ENCODE measurements at regions not wholly inside any gene's neighbourhood (a gene's known extent, or its start where the extent isn't known, plus 50 kb on each side); places are given as distances from the start of the nearest gene placed in this dataset.

DNA sequence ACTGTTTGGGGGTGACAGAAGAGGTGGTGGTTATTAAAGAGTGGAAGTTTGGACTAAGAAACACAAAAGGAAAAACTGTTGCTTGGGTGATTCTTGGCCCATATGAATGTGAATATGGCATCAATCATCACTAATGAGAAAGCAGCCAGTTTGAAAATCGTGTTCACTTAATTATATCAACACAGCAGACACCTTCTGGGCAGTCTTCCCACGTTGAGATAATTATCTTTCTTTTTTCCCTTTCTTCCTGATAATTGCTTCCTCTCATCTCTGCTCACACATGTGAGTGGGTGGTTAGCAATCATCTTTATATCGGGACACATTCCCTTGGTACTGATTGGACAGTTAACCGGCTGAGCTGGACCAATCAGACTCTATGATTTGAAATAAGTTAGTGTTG lies 539.7 kb downstream of the AACS start (continued):
- TF ChIP-seq, protein P1, sequence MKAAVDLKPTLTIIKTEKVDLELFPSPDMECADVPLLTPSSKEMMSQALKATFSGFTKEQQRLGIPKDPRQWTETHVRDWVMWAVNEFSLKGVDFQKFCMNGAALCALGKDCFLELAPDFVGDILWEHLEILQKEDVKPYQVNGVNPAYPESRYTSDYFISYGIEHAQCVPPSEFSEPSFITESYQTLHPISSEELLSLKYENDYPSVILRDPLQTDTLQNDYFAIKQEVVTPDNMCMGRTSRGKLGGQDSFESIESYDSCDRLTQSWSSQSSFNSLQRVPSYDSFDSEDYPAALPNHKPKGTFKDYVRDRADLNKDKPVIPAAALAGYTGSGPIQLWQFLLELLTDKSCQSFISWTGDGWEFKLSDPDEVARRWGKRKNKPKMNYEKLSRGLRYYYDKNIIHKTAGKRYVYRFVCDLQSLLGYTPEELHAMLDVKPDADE (IDR thresholded peaks at IDR 0.05) = no peak
- TF ChIP-seq NANOG (IDR thresholded peaks at IDR 0.05; ENCODE audit: borderline replicate concordance) = no peak
- no peak for TF ChIP-seq CREB1 (CRISPR knock-in tag; IDR thresholded peaks at IDR 0.05; ENCODE audit: low read depth)
- TF ChIP-seq EZH2phosphoT487 (IDR thresholded peaks at IDR 0.05; ENCODE audit: unreplicated experiment) = no peak
- TF ChIP-seq, protein P2, sequence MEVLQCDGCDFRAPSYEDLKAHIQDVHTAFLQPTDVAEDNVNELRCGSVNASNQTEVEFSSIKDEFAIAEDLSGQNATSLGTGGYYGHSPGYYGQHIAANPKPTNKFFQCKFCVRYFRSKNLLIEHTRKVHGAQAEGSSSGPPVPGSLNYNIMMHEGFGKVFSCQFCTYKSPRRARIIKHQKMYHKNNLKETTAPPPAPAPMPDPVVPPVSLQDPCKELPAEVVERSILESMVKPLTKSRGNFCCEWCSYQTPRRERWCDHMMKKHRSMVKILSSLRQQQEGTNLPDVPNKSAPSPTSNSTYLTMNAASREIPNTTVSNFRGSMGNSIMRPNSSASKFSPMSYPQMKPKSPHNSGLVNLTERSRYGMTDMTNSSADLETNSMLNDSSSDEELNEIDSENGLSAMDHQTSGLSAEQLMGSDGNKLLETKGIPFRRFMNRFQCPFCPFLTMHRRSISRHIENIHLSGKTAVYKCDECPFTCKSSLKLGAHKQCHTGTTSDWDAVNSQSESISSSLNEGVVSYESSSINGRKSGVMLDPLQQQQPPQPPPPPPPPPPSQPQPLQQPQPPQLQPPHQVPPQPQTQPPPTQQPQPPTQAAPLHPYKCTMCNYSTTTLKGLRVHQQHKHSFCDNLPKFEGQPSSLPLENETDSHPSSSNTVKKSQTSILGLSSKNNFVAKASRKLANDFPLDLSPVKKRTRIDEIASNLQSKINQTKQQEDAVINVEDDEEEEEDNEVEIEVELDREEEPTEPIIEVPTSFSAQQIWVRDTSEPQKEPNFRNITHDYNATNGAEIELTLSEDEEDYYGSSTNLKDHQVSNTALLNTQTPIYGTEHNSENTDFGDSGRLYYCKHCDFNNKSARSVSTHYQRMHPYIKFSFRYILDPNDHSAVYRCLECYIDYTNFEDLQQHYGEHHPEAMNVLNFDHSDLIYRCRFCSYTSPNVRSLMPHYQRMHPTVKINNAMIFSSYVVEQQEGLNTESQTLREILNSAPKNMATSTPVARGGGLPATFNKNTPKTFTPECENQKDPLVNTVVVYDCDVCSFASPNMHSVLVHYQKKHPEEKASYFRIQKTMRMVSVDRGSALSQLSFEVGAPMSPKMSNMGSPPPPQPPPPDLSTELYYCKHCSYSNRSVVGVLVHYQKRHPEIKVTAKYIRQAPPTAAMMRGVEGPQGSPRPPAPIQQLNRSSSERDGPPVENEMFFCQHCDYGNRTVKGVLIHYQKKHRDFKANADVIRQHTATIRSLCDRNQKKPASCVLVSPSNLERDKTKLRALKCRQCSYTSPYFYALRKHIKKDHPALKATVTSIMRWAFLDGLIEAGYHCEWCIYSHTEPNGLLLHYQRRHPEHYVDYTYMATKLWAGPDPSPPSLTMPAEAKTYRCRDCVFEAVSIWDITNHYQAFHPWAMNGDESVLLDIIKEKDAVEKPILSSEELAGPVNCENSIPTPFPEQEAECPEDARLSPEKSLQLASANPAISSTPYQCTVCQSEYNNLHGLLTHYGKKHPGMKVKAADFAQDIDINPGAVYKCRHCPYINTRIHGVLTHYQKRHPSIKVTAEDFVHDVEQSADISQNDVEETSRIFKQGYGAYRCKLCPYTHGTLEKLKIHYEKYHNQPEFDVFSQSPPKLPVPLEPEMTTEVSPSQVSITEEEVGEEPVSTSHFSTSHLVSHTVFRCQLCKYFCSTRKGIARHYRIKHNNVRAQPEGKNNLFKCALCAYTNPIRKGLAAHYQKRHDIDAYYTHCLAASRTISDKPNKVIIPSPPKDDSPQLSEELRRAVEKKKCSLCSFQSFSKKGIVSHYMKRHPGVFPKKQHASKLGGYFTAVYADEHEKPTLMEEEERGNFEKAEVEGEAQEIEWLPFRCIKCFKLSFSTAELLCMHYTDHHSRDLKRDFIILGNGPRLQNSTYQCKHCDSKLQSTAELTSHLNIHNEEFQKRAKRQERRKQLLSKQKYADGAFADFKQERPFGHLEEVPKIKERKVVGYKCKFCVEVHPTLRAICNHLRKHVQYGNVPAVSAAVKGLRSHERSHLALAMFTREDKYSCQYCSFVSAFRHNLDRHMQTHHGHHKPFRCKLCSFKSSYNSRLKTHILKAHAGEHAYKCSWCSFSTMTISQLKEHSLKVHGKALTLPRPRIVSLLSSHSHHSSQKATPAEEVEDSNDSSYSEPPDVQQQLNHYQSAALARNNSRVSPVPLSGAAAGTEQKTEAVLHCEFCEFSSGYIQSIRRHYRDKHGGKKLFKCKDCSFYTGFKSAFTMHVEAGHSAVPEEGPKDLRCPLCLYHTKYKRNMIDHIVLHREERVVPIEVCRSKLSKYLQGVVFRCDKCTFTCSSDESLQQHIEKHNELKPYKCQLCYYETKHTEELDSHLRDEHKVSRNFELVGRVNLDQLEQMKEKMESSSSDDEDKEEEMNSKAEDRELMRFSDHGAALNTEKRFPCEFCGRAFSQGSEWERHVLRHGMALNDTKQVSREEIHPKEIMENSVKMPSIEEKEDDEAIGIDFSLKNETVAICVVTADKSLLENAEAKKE (CRISPR knock-in tag; IDR thresholded peaks at IDR 0.05) = no peak

DNA sequence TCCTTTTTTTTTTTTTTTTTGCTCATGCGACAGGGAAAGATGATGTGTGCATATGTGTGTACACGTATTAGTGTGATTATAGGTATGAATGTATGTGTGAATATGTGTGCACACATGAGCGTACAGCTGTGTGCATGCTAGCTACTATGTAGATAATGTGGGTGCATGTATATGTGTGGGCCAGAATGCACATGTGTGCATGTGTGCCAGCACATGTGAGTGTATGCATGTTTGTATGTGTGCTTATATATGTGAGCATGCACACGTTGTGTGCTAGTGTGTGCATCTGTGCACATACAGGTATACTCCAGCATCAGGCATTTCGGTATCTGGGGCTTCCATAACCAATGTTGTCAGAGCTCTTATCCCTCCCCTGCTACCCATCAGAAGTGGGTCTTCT lies 541.1 kb downstream of the AACS start:
- ATAC-seq = no peak
- no peaks in the 10 kb centered on the region for H3F3A ChIP-seq (replicated peaks; ENCODE audit: low read depth)
- Mint-ChIP-seq H3K36me3 (ENCODE audit: low read depth) (peaks cover 17% of the 10 kb centered on the region), H3K9me3 (peaks cover 15% of the 10 kb centered on the region; the same call in 2 of the 3 replicates), H3K4me1 (peaks cover 4% of the 10 kb centered on the region; the same call in 1 of the 3 replicates), H3K27me3 (ENCODE audit: insufficient read depth, low read depth, poor library complexity) (peaks cover 2% of the 10 kb centered on the region), H3K27ac (no peak overlapping the region), H3K4me3 (no peak overlapping the region)
- no peaks in the 10 kb centered on the region for H3K4me1 ChIP-seq (ENCODE audit: insufficient read depth)
- no peaks in the 10 kb centered on the region for H3K36me3 ChIP-seq (ENCODE audit: insufficient read depth)
- H4K20me1 ChIP-seq (replicated peaks; ENCODE audit: insufficient read depth) = no peaks in the 10 kb centered on the region
- H2AFZ ChIP-seq = no peak overlapping the region
- H3K27ac ChIP-seq (ENCODE audit: low read depth) = no peak overlapping the region
- no peak for DNase-seq (ENCODE audit: low spot score)
- no peaks in the 10 kb centered on the region for H3K27me3 ChIP-seq (ENCODE audit: insufficient read depth)
- H3K79me2 ChIP-seq (replicated peaks; ENCODE audit: insufficient read depth) = no peaks in the 10 kb centered on the region
- no peak overlapping the region for H3K4me2 ChIP-seq
- no peaks in the 10 kb centered on the region for H3K9me2 ChIP-seq (ENCODE audit: insufficient read depth)
- H3K4me3 ChIP-seq = no peak overlapping the region
- TF ChIP-seq, protein P2 (CRISPR knock-in tag; IDR thresholded peaks at IDR 0.05) = no peak
- TF ChIP-seq, protein P3, sequence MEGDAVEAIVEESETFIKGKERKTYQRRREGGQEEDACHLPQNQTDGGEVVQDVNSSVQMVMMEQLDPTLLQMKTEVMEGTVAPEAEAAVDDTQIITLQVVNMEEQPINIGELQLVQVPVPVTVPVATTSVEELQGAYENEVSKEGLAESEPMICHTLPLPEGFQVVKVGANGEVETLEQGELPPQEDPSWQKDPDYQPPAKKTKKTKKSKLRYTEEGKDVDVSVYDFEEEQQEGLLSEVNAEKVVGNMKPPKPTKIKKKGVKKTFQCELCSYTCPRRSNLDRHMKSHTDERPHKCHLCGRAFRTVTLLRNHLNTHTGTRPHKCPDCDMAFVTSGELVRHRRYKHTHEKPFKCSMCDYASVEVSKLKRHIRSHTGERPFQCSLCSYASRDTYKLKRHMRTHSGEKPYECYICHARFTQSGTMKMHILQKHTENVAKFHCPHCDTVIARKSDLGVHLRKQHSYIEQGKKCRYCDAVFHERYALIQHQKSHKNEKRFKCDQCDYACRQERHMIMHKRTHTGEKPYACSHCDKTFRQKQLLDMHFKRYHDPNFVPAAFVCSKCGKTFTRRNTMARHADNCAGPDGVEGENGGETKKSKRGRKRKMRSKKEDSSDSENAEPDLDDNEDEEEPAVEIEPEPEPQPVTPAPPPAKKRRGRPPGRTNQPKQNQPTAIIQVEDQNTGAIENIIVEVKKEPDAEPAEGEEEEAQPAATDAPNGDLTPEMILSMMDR (conservative IDR thresholded peaks at IDR 0.05; ENCODE audit: low read depth in 2 of 2) = no peak
- TF ChIP-seq JUNB (IDR thresholded peaks at IDR 0.05; ENCODE audit: unreplicated experiment) = no peak
